Spleen (tissue), 11 donors: ENCODE measurements at regions not wholly inside any gene's neighbourhood (a gene's known extent, or its start where the extent isn't known, plus 50 kb on each side); places are given as distances from the start of the nearest gene placed in this dataset.
A peak's percentile ranks its signal among the peaks of the same experiment; 100 is the strongest.

ENCODE experiments used
- DNase-seq: peaks from one replicate; pipeline ENCODE4 v3.0.0-alpha.2; 2020
- H3K27ac ChIP-seq, 8 donors: fragments of 200-600 bp; sonication (generic) in 7 of 8; 1 replicate in 4 of 8; 2 replicates in 4 of 8; pipeline versions ENCODE4 v1.5.0 to v1.8.0; 2016 to 2021; ENCODE audit warnings: inconsistent platforms in 4 of 8, mild to moderate bottlenecking in 4 of 8, moderate library complexity in 1 of 8
- H3K27me3 ChIP-seq, 7 donors: fragments of 200-600 bp; sonication (generic) in 6 of 7; replicated peaks in 1 of 7; 1 replicate in 4 of 7; 2 replicates in 3 of 7; pipeline versions ENCODE4 v1.5.0 to v1.8.0; 2016 to 2021; ENCODE audit warnings: inconsistent platforms in 3 of 7, mild to moderate bottlenecking in 1 of 7
- H3K36me3 ChIP-seq, 6 donors: fragments of 200-600 bp; sonication (generic) in 5 of 6; 1 replicate in 4 of 6; 2 replicates in 2 of 6; pipeline versions ENCODE4 v1.5.0 to v1.8.0; 2016 to 2021; ENCODE audit warnings: inconsistent platforms in 2 of 6
- H3K4me1 ChIP-seq, 6 donors: fragments of 200-600 bp; sonication (generic) in 5 of 6; 1 replicate in 3 of 6; 2 replicates in 3 of 6; pipeline versions ENCODE4 v1.5.0 to v1.8.0; 2016 to 2021; ENCODE audit warnings: inconsistent platforms in 3 of 6
- H3K4me3 ChIP-seq, 8 donors: fragments of 200-600 bp; sonication (generic) in 7 of 8; 1 replicate in 4 of 8; 2 replicates in 4 of 8; pipeline versions ENCODE4 v1.5.0 to v1.8.0; 2016 to 2021; ENCODE audit warnings: inconsistent platforms in 4 of 8, mild to moderate bottlenecking in 4 of 8, moderate library complexity in 2 of 8
- H3K9me3 ChIP-seq, 8 donors: fragments of 200-600 bp; sonication (generic) in 7 of 8; 1 replicate in 4 of 8; 2 replicates in 4 of 8; pipeline versions ENCODE4 v1.5.0 to v1.8.0; 2016 to 2021; ENCODE audit warnings: inconsistent platforms in 4 of 8
- POLR2A ChIP-seq, 3 donors: fragments of 450-650 bp; IDR thresholded peaks; one replicate each; pipeline ENCODE4 v1.5.1; 2017; ENCODE audit warnings: antibody characterized with exemption in 3 of 3, mild to moderate bottlenecking in 1 of 3
- POLR2AphosphoS5 ChIP-seq, 3 donors: sonication (generic); formaldehyde crosslinking; IDR thresholded peaks; one replicate each; pipeline ENCODE4 v1.5.1; 2017; ENCODE audit warnings: antibody characterized with exemption in 3 of 3
- WGBS, 5 donors: extraction: QIAGEN DNeasy Blood & Tissue Kit in 3 of 5; methylation state at CpG; one replicate each; pipeline versions ENCODE4 v1.1.5 to v1.1.7; 2013 to 2018; 5-methylcytosine and 5-hydroxymethylcytosine counted together
- intact Hi-C: fragments of 100-400 bp; cut with DNase I; formaldehyde crosslinking; loops from one replicate; pipeline ENCODE4 v1.15.0; 2023; ENCODE audit warnings: low total_unique reads
- TF ChIP-seq, protein P1 (sequence below), 11 experiments: fragments of 200-600 bp in 7 of 11; fragments of 450-650 bp in 4 of 11; sonication (generic) in 4 of 11; IDR thresholded peaks in 8 of 11; conservative IDR thresholded peaks in 3 of 11; 1 replicate in 7 of 11; 2 replicates in 4 of 11; pipeline versions ENCODE4 v1.4.0 to v1.8.0; 2016 to 2021; ENCODE audit warnings: antibody characterized with exemption in 11 of 11, inconsistent platforms in 4 of 11, mild to moderate bottlenecking in 1 of 11
- donor health status: healthy with polysubstance abuse.
- donor health status: DM: no; HTN: no; CAD: no; lungs with moderate emphysema.
- donor health status: DM: no; HTN: no; CAD: no.
- donor health status: Bipolar disorder and iron deficiency.
- donor health status: healthy.
- donor health status: DM: no; HTN: no; CAD: no.
- donor health status: DM: yes; HTN: yes; CAD: no.

DNA sequence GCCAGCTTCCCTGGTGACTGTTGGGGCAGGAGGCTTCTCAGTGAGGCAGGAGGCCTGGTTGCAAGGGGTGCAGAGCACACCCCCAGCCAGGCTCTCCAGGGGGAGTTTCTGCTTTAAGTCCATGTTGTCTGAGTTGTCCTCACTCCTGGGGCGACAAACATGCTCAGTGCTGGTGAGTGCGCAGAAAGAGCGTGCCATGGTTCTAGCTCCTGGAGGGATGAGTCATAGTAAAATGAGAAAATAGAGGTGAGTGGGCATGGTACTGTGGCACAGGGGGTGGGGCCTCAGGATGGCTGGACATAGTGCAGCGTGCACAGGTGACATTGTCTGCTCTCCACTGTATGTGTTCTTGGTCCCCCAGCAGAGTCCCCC, 457.2 kb upstream of the HS6ST1 start:
- no peak overlapping the region for H3K4me3 ChIP-seq
- peak; percentile 44 for DNase-seq
- no peaks in the 10 kb centered on the region for H3K4me1 ChIP-seq
- no peaks in the 10 kb centered on the region for H3K9me3 ChIP-seq
- no peak overlapping the region for H3K27ac ChIP-seq
- H3K27me3 ChIP-seq, result no peaks in the 10 kb centered on the region
- intact Hi-C loops, result no loop called here
- no peaks in the 10 kb centered on the region for H3K36me3 ChIP-seq
- TF ChIP-seq, protein P1, sequence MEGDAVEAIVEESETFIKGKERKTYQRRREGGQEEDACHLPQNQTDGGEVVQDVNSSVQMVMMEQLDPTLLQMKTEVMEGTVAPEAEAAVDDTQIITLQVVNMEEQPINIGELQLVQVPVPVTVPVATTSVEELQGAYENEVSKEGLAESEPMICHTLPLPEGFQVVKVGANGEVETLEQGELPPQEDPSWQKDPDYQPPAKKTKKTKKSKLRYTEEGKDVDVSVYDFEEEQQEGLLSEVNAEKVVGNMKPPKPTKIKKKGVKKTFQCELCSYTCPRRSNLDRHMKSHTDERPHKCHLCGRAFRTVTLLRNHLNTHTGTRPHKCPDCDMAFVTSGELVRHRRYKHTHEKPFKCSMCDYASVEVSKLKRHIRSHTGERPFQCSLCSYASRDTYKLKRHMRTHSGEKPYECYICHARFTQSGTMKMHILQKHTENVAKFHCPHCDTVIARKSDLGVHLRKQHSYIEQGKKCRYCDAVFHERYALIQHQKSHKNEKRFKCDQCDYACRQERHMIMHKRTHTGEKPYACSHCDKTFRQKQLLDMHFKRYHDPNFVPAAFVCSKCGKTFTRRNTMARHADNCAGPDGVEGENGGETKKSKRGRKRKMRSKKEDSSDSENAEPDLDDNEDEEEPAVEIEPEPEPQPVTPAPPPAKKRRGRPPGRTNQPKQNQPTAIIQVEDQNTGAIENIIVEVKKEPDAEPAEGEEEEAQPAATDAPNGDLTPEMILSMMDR (IDR thresholded peaks at IDR 0.05 in 8 of 11, conservative IDR thresholded peaks at IDR 0.05 in 3 of 11), result no peak
- TF ChIP-seq POLR2A (IDR thresholded peaks at IDR 0.05) (no peak), POLR2AphosphoS5 (IDR thresholded peaks at IDR 0.05) (no peak)
- 86 to 100% (median 93%) methylated on average over 4 of the region's 4 CpGs for WGBS, 5 donors

DNA sequence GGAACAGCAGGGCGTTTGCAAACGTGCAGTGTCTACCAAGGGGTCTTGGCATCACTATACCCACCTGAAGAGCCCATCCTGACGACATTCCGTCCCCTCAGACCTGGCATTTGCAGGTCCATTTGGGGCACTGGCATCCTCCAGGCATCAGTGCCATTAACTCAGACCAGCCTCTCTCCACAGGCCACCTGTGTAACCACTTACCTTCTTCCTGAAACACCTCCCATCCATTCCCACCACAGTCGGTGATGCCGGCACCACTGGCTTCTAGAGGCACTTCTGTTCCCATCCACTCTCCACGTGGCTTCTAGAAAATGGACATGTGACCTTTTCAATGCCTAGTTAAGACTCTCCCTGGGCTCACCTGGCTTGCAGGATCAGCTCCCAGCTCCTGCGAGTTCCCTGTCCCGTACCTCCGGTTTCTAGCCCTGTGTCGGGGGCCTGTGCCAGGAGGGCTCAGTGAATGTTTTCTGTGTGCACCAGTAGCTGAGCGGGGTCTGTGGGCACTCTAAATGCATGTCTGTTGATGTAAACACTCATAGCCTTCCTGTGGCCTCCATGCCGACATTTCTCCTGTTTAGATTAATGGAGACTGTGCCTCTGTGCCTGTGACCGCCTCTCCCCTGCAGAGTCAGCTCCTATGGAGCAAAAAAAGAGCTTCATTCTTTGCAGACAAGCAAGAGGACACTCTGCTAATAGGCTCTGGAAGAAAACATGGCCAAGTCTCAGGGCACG, 458.0 kb upstream of the HS6ST1 start:
- no peaks in the 10 kb centered on the region for H3K27me3 ChIP-seq
- DNase-seq, result peak; percentile 47

DNA sequence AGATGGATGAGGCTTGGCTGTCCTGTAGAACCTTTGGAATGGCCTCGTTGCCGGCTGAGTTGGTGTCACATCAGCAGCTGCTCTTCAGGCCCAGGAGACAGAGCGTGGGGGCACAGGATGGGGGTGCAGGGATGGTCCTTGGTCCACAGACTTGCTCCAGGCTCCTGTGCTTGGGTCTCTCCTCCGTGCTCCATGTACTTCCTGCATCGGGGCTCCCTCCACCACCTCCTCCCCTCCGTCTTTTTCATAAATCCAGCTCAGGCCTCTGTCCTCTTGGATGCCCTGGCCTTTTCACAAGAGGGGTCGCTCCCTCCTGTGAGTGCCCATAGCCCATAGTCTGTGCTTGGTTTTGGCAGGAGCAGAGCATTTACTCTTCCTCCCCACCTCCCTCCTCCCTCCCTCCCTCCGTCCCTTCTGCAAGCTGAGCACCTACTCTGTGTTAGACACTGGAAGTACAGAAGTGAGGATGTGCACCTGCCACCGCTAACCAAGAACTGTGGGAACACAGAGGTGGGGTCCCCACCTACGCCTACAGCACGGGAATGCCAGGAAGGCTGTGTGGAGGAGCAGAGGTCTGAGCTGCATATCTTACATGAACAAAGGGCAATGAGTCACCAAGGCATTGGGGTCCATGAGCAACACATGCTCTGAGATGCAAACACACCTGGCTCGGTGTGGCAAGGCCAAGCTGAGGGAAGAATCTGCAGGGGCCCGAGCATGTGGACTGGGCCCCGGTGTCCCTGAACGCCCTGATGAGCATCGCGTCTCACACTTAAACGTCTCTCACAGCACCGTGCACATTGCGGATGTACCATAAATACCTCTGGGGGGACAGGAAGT, 458.7 kb upstream of the HS6ST1 start:
- peak; percentile 48 for DNase-seq
- Histone ChIP-seq H3K36me3 (no peaks in the 10 kb centered on the region), H3K27me3 (no peaks in the 10 kb centered on the region)

More for the DNA sequence above, 458.0 kb upstream of the HS6ST1 start:
- WGBS, 5 donors, result 79 to 87% (median 81%) methylated on average over 15 of the region's 15 CpGs
- TF ChIP-seq POLR2A (IDR thresholded peaks at IDR 0.05), result no peak
- TF ChIP-seq, protein P1 (IDR thresholded peaks at IDR 0.05 in 8 of 11, conservative IDR thresholded peaks at IDR 0.05 in 3 of 11), result no peak
- TF ChIP-seq POLR2AphosphoS5 (IDR thresholded peaks at IDR 0.05), result no peak
- intact Hi-C loops, result no loop called here
- Histone ChIP-seq H3K4me3 (no peak overlapping the region), H3K4me1 (no peaks in the 10 kb centered on the region), H3K27ac (no peak overlapping the region), H3K9me3 (no peaks in the 10 kb centered on the region), H3K36me3 (no peaks in the 10 kb centered on the region)

More for the DNA sequence above, 458.7 kb upstream of the HS6ST1 start:
- Histone ChIP-seq H3K4me3 (no peak overlapping the region), H3K4me1 (no peaks in the 10 kb centered on the region), H3K27ac (no peak overlapping the region), H3K9me3 (no peaks in the 10 kb centered on the region)
- WGBS, 5 donors, result 74 to 88% (median 79%) methylated on average over 17 to 20 of the region's 20 CpGs
- intact Hi-C loops, result no loop called here
- TF ChIP-seq, protein P1 (IDR thresholded peaks at IDR 0.05 in 8 of 11, conservative IDR thresholded peaks at IDR 0.05 in 3 of 11), result no peak
- TF ChIP-seq POLR2AphosphoS5 (IDR thresholded peaks at IDR 0.05), result no peak
- TF ChIP-seq POLR2A (IDR thresholded peaks at IDR 0.05), result no peak
